GM23248 (cell line): ENCODE measurements at regions not wholly inside any gene's neighbourhood (a gene's known extent, or its start where the extent isn't known, plus 50 kb on each side); places are given as distances from the start of the nearest gene placed in this dataset.

Experiments
- DNase-seq: peaks from one replicate; pipeline ENCODE4 v3.0.0-alpha.2; 2015
- H2AFZ ChIP-seq: fragments of 200-600 bp; sonication (generic); 2 replicates; pipeline ENCODE4 v1.6.1; 2016; ENCODE audit warnings: antibody characterized with exemption
- H3F3A ChIP-seq: fragments of 200-600 bp; sonication (generic); 2 replicates; pipeline ENCODE4 v1.6.1; 2016; ENCODE audit warnings: mild to moderate bottlenecking, antibody characterized with exemption, mixed run types; ENCODE audit not compliant: insufficient read depth
- H3K27ac ChIP-seq: fragments of 200-600 bp; sonication (generic); 2 replicates; pipeline ENCODE4 v1.5.1; 2016; ENCODE audit warnings: mild to moderate bottlenecking
- H3K27me3 ChIP-seq: fragments of 200-600 bp; sonication (generic); replicated peaks from 2 replicates; pipeline ENCODE4 v1.6.1; 2016; ENCODE audit warnings: mild to moderate bottlenecking; ENCODE audit not compliant: insufficient read depth
- H3K36me3 ChIP-seq: fragments of 200-600 bp; sonication (generic); 2 replicates; pipeline ENCODE4 v1.6.1; 2016; ENCODE audit warnings: low read depth, mild to moderate bottlenecking
- H3K4me1 ChIP-seq: fragments of 200-600 bp; sonication (generic); 2 replicates; pipeline ENCODE4 v1.6.1; 2016; ENCODE audit warnings: mild to moderate bottlenecking; ENCODE audit not compliant: insufficient read depth
- H3K4me2 ChIP-seq: fragments of 200-600 bp; sonication (generic); one replicate; pipeline ENCODE4 v1.6.1; 2016; ENCODE audit warnings: mild to moderate bottlenecking; ENCODE audit not compliant: unreplicated experiment
- H3K4me3 ChIP-seq: fragments of 200-600 bp; sonication (generic); 2 replicates; pipeline ENCODE4 v1.5.1; 2016; ENCODE audit warnings: mild to moderate bottlenecking
- H3K79me2 ChIP-seq: fragments of 200-600 bp; sonication (generic); 2 replicates; pipeline ENCODE4 v1.6.1; 2016; ENCODE audit warnings: mild to moderate bottlenecking; ENCODE audit not compliant: insufficient read depth
- H3K9ac ChIP-seq: fragments of 200-600 bp; sonication (generic); 2 replicates; pipeline ENCODE4 v1.6.1; 2016; ENCODE audit warnings: mild to moderate bottlenecking
- H3K9me2 ChIP-seq: fragments of 200-600 bp; sonication (generic); 2 replicates; pipeline ENCODE4 v1.6.1; 2016; ENCODE audit warnings: mixed run types, mild to moderate bottlenecking, moderate library complexity; ENCODE audit not compliant: insufficient read depth
- H3K9me3 ChIP-seq: fragments of 200-600 bp; sonication (generic); one replicate; pipeline ENCODE4 v1.6.1; 2017; ENCODE audit warnings: low read depth
- H4K20me1 ChIP-seq: fragments of 200-600 bp; sonication (generic); 2 replicates; pipeline ENCODE4 v1.6.0; 2016; ENCODE audit not compliant: insufficient read depth
- EZH2 ChIP-seq: fragments of 200-600 bp; sonication (generic); IDR thresholded peaks from 2 replicates; pipeline ENCODE4 v1.6.1; 2018; ENCODE audit warnings: antibody characterized with exemption, mild to moderate bottlenecking; ENCODE audit not compliant: insufficient read depth, poor library complexity, severe bottlenecking
- EZH2phosphoT487 ChIP-seq: fragments of 200-600 bp; sonication (generic); IDR thresholded peaks from 2 replicates; pipeline ENCODE4 v1.6.1; 2018; ENCODE audit warnings: antibody characterized with exemption, moderate library complexity, mild to moderate bottlenecking, low read depth; ENCODE audit not compliant: insufficient read depth
- WGBS, 2 experiments: methylation state at CpG; one replicate each; pipeline ENCODE4 v1.1.6; 2015 to 2017; ENCODE audit warnings: low lambda C conversion rate in 2 of 2, low coverage in 1 of 2; ENCODE audit errors: missing lambda C conversion rate in 2 of 2; 5-methylcytosine and 5-hydroxymethylcytosine counted together
- in situ Hi-C: fragments of 300-500 bp; cut with MboI; formaldehyde crosslinking; loops from 2 replicates; pipeline ENCODE4 v1.15.0; 2020

GRCh38 chr20:11338496-11339306 lies 579.0 kb upstream of the BTBD3 start:
- H2AFZ ChIP-seq, result no peak overlapping the region
- 64% methylated on average over 2 of the region's 2 CpGs for WGBS, 2 experiments
- no peaks in the 10 kb centered on the region for H3K9me3 ChIP-seq
- peak; percentile 26 for DNase-seq
- H3K9ac ChIP-seq, result no peak overlapping the region
- in situ Hi-C loops, result no loop called here
- H3K36me3 ChIP-seq, result no peaks in the 10 kb centered on the region
- H4K20me1 ChIP-seq, result no peaks in the 10 kb centered on the region
- no peaks in the 10 kb centered on the region for H3K9me2 ChIP-seq
- H3K27ac ChIP-seq, result no peak overlapping the region
- no peak for TF ChIP-seq EZH2
- TF ChIP-seq EZH2phosphoT487, result no peak
- H3K27me3 ChIP-seq, result no peaks in the 10 kb centered on the region; the same call in 1 of the 2 replicates
- no peaks in the 10 kb centered on the region for H3K79me2 ChIP-seq
- no peaks in the 10 kb centered on the region for H3K4me1 ChIP-seq
- H3K4me2 ChIP-seq, result no peak overlapping the region
- H3K4me3 ChIP-seq, result no peak overlapping the region
- H3F3A ChIP-seq, result no peaks in the 10 kb centered on the region

DNA sequence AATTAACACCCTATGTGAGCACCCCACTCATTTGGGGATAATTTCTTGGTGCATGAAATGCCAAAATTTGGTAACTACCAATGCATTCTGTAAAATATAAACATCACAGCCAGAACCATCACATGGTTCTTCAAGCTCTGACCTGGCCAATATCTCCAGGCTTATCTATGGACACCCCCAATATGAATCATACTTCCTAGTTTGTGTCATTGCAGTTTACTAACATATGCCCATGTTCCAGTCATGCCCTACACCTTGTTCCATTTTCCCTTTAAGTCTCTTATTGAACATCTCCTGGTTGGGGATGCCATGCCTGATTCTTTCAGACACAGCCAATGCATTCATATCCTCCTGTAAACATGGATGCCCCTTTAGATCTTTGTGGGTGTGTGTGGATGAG lies 572.8 kb upstream of the BTBD3 start:
- Histone ChIP-seq H3K4me1 (peaks cover under 1% of the 10 kb centered on the region; the same call in 1 of the 2 replicates), H3K27me3 (no peaks in the 10 kb centered on the region; the same call in 1 of the 2 replicates), H3K9me2 (no peaks in the 10 kb centered on the region), H3K4me2 (no peak overlapping the region), H2AFZ (no peak overlapping the region), H3K9me3 (no peaks in the 10 kb centered on the region), H4K20me1 (no peaks in the 10 kb centered on the region), H3F3A (no peaks in the 10 kb centered on the region), H3K27ac (no peak overlapping the region), H3K9ac (no peak overlapping the region), H3K36me3 (no peaks in the 10 kb centered on the region), H3K4me3 (no peak overlapping the region), H3K79me2 (no peaks in the 10 kb centered on the region)
- no peak for DNase-seq
- in situ Hi-C loops, result no loop called here
- TF ChIP-seq EZH2 (no peak), EZH2phosphoT487 (no peak)

DNA sequence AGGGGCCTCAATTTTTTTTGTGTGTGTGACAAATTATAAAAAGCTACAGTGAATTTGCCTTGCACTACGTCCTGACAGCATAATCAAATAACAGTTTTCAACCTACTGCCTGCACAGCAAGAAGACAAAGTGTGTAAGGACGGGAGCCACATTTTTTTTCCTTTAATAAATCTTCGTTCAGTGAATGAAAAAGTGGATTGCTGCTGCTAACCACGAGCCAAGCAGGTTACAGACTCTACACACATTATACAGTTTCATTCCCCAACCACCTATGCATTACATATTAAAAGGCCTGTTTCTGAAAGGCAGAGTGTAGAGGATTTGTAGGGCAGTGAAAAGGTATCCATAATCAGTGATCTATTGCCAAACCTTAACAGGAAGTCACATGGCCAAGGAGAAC lies 570.0 kb upstream of the BTBD3 start:
- Histone ChIP-seq H3K79me2 (no peaks in the 10 kb centered on the region), H2AFZ (no peak overlapping the region), H3K36me3 (no peaks in the 10 kb centered on the region), H3K27ac (no peak overlapping the region), H3F3A (no peaks in the 10 kb centered on the region), H3K4me2 (no peak overlapping the region), H3K9me2 (no peaks in the 10 kb centered on the region), H4K20me1 (no peaks in the 10 kb centered on the region), H3K9ac (no peak overlapping the region), H3K4me1 (peaks cover 10% of the 10 kb centered on the region), H3K9me3 (no peaks in the 10 kb centered on the region), H3K4me3 (no peak overlapping the region), H3K27me3 (no peaks in the 10 kb centered on the region)
- no peak for TF ChIP-seq EZH2phosphoT487
- TF ChIP-seq EZH2, result no peak
- WGBS, 2 experiments, result 39 to 50% methylated on average over 4 of the region's 4 CpGs
- in situ Hi-C loops, result no loop called here
- no peak for DNase-seq

GRCh38 chr20:11350126-11351005 lies 567.3 kb upstream of the BTBD3 start:
- H3K4me1 ChIP-seq, result peaks cover 10% of the 10 kb centered on the region
- no peaks in the 10 kb centered on the region for H3K36me3 ChIP-seq
- no peaks in the 10 kb centered on the region for H3K79me2 ChIP-seq
- H3K4me2 ChIP-seq, result peak overlapping the region; percentile 32
- no peak overlapping the region for H3K27ac ChIP-seq
- no peaks in the 10 kb centered on the region for H4K20me1 ChIP-seq
- no peaks in the 10 kb centered on the region for H3K9me2 ChIP-seq
- H3K9me3 ChIP-seq, result no peaks in the 10 kb centered on the region
- TF ChIP-seq EZH2phosphoT487 (no peak), EZH2 (no peak)
- peak overlapping the region; percentile 55 for H2AFZ ChIP-seq
- in situ Hi-C loops, result no loop called here
- H3F3A ChIP-seq, result no peaks in the 10 kb centered on the region
- no peak overlapping the region for H3K9ac ChIP-seq
- no peaks in the 10 kb centered on the region for H3K27me3 ChIP-seq
- no peak overlapping the region for H3K4me3 ChIP-seq
- DNase-seq, result peak; percentile 73
- WGBS, 2 experiments, result 36 to 45% methylated on average over 7 of the region's 7 CpGs
